Cerebellar nuclear complex (tissue), 1 donor: ENCODE measurements at regions not wholly inside any gene's neighbourhood (a gene's known extent, or its start where the extent isn't known, plus 50 kb on each side); places are given as distances from the start of the nearest gene placed in this dataset.

Source experiments
- DNase-seq, 2 experiments: peaks; one replicate each; lab custom pipeline; 2025; lab: John Stamatoyannopoulos, UW

DNA sequence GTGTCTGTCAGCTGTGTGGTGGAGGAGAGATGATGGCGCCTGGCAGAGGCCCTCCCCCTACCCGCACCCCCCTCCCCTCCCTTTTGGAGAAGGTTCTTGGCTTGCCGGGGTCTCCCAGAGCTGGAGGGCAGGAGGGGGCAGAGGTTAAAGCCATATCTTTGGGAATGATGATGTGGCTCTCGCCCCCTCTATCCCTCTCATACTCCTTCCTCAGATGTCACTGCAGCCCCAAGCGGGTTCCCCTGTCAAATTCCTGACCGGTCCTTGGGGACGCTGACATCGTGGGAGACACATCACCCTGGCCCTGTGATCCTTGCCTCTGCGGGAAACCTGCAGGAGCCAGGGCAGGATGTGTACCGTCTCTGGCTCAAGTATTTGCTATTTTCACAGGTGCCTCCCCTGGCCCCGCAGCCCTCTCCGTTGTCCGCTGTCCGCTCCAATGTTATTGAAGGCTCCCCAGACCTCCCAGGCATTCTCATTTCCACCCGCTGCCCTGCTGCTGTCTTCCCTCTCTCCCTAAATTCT, 109.5 kb downstream of the FOXD1 start:
- DNase-seq: no peak

DNA sequence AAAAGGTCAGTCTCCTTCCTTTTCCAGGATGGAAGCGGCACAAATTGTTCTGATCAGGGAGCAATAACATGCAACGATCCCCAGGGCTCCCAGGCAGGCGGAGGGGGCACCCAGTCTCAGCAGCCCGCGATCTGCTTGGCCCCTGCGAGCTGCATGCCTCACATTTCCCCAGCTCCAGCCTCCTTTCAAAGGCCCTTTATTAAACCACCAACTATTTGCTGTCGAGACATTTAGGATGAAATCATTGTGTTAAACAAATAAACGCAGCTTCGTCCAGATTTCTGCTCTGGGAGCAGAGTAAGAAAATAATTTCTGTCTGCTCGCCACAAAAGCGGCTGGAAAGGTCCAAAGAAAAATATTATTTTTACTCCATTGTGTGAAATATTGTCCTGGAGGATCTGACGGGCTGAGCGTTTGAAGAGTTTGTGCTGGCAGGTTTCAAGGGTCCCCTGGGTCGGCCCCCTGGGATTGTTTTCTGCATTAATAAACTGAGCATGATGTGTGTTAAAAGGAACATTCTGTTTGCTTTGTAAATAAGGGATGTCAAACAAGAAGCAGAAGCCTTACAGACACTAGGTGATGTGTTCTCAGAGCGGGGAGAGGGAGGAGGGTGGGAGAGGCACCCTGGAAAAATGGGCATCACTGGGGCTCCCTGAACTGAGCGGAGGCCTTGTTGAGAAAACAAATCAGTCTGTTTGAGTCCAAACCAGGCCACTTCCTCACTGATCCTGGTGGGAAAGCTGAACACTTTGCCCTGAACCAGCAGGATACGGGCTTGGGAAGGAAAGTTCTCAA, 110.1 kb downstream of the FOXD1 start:
- no peak for DNase-seq

GRCh38 chr5:73337586-73338255, 110.9 kb downstream of the FOXD1 start:
- no peak for DNase-seq

- DNase-seq: no peak
Observed at GRCh38 chr5:73336366-73336765, 112.2 kb downstream of the FOXD1 start.

GRCh38 chr5:73333944-73334703, 114.5 kb downstream of the FOXD1 start:
- no peak for DNase-seq

- DNase-seq: no peak
Observed at GRCh38 chr5:73330613-73331012, 118.0 kb downstream of the FOXD1 start.

DNA sequence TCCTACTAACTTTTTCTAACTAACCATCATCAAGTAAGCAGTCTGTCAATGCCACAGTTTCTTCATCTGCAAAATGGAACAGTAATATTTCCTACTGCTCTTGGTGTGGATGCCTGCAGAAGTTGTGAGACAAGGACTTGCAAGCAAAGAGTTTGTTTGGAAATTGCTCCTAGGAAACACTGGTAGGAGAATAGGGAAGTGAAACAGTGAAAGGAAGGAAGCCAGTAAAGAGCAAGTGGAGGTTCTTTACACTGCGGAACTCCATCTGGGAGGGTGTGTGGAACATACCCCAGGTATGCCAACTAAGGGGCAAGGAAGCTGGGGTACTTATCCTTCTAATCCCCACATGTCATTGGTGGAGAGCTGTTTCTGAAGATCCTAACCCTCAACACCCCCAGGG, 119.9 kb downstream of the FOXD1 start:
- no peak for DNase-seq

GRCh38 chr5:73327908-73328455, 120.6 kb downstream of the FOXD1 start:
- no peak for DNase-seq

GRCh38 chr5:73325546-73325945, 123.0 kb downstream of the FOXD1 start:
- DNase-seq: no peak

- no peak for DNase-seq
Observed at GRCh38 chr5:73323466-73323865, 125.1 kb downstream of the FOXD1 start.

DNA sequence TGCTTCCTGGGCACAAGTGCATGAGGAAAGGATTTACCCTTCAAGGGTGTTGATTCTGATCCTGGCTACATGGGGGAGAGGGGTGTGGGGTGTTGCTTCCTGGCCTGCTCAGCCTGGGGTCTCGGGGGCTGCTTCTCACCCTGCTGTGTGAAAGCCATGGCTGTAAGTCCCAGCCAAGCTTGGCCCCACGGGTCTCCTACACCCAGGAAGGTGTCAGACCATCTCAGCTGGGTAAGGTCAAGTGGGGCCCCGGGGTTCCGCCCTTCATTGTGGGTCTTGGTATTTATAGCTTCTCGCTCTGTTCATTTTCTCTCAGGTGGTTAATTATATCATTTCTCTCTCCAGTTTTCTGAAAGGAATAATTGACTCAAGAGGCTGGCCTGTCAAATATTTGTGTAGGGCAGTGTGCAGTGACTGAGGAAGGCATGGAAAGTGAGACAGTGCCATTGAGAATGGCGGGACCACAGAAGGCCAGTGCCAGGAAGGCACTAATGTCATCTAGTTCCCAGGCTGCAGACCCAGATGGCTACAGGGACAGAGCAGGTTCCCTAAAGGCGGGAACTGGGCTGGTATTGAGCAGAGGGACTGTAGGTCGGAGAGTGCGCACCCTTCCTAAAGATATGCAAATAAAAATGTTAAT, 126.0 kb downstream of the FOXD1 start:
- DNase-seq: no peak

- DNase-seq: no peak
Observed at GRCh38 chr5:73321757-73322436, 126.7 kb downstream of the FOXD1 start.

GRCh38 chr5:73319036-73319435, 129.5 kb downstream of the FOXD1 start:
- no peak for DNase-seq

GRCh38 chr5:73318308-73318719, 130.3 kb downstream of the FOXD1 start:
- DNase-seq: no peak

- DNase-seq: no peak
Observed at GRCh38 chr5:73317523-73317922, 131.1 kb downstream of the FOXD1 start.

GRCh38 chr5:73314395-73315257, 134.0 kb downstream of the FOXD1 start:
- DNase-seq: no peak

- DNase-seq: no peak
Observed at GRCh38 chr5:73312872-73313510, 135.6 kb downstream of the FOXD1 start.

- DNase-seq: no peak
Observed at GRCh38 chr5:73312146-73312871, 136.3 kb downstream of the FOXD1 start.
